GM21360 (cell line): ENCODE measurements at regions not wholly inside any gene's neighbourhood (a gene's known extent, or its start where the extent isn't known, plus 50 kb on each side); places are given as distances from the start of the nearest gene placed in this dataset.
"Not testable (repeated sequence)": the region's sequence is repeated elsewhere in the genome, so short reads cannot be mapped to it uniquely, and the experiment has no call there.

Source experiments
- ATAC-seq: cut with Tn5 transposase; IDR thresholded peaks from one replicate; pipeline ENCODE4 v1.9.1; 2021; ENCODE audit warnings: mild to moderate bottlenecking, moderate library complexity; ENCODE audit not compliant: unreplicated experiment

DNA sequence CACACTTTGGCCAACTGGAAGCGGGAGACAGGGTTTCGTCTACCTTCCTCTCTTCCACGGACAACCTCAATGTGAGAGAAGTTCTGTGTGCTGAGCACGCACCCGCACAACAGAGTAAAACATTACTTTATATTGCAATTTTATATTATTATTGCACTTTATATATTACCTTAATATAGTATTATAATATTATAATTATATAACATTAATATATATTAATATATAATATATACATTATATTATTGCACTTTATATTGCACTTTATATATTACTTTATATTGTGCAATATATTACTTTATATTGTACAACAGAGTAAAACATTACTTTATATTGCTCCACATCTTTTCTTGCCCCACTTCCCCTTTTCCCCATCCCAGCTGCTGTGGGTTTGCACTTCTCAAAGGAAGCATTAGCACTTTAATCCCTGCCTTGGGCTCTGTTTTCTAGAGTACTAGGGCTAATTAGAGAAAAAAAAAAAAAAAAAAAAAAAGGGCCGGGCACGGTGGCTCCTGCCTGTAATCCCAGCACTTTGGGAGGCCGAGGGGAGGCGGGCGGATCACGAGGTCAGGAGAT is 76.4 kb upstream of the SLC4A7 start:
- no peak for ATAC-seq

DNA sequence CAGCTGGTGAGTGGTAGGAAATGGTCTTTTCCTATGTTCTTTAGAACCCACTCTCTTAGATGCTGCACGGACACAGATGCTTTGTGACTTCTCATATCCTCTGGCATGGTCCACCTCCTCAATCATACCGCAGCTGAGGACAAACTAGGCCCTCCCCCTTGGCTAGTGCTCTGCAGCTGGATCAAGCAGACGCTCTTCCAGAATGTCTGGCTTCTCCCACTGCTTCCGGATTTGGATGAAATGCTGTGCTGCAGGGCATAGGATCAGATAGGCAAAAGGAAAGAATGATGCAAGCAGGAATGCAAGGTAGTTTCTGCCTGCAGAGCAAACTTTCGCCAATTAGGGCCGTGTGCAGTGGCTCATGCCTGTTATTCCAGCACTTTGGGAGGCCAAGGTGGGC is 75.7 kb upstream of the SLC4A7 start:
- ATAC-seq = no peak

- no peak for ATAC-seq
These were observed 75.2 kb upstream of the SLC4A7 start for GRCh38 chr3:27559381-27559780.

GRCh38 chr3:27557411-27557810 is 73.2 kb upstream of the SLC4A7 start:
- ATAC-seq = no peak

GRCh38 chr3:27556887-27557286 is 72.7 kb upstream of the SLC4A7 start:
- ATAC-seq = no peak

GRCh38 chr3:27554706-27555105 is 70.5 kb upstream of the SLC4A7 start:
- no peak for ATAC-seq

GRCh38 chr3:27553886-27554540 is 69.8 kb upstream of the SLC4A7 start:
- ATAC-seq = no peak

- ATAC-seq = not testable (repeated sequence)
These were observed 68.5 kb upstream of the SLC4A7 start for GRCh38 chr3:27552708-27553107.

DNA sequence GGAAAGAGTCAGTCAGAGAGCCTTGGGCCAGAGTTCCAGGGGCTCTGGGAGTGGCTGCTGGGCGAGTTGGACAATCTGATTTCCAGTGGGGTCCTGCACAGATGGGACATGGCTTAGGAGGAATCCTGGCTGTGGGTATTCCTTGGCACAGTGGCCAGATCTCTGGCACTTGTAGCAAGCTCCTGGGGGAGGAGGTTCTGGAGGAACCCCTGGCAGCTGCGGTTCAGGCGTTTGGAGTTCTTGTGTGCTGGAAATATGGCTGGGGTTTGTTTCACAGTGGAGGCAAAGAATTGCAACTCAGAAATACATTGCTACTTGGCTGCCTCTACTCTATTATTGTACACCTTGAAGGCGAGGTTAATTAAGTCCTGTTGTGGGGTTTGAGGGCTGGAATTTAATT is 67.2 kb upstream of the SLC4A7 start:
- ATAC-seq = not testable (repeated sequence)

GRCh38 chr3:27545061-27545460 is 60.9 kb upstream of the SLC4A7 start:
- ATAC-seq = no peak

- no peak for ATAC-seq
These were observed 60.2 kb upstream of the SLC4A7 start for GRCh38 chr3:27544372-27544865.

- ATAC-seq = no peak
These were observed 58.3 kb upstream of the SLC4A7 start for GRCh38 chr3:27542476-27542875.

DNA sequence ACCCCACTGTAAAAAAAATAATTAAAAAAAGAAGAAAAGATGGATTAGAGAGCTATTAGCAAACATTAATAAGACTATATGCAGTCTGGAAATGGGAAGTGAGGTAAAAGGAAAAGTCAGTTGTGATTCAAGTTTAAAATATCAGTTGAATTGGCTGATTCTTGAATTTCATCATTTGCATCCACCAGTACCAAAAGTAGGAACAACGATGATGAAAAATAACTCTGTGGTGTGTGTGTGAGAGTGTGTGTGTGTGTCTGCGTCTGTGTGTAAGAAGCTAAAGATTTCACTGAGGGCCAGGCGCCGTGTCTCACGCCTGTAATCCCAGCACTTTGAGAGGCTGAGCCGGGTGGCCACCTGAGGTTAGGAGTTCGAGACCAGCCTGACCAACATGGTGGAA is 56.0 kb upstream of the SLC4A7 start:
- ATAC-seq = no peak

GRCh38 chr3:27536491-27536890 is 52.3 kb upstream of the SLC4A7 start:
- ATAC-seq = no peak

DNA sequence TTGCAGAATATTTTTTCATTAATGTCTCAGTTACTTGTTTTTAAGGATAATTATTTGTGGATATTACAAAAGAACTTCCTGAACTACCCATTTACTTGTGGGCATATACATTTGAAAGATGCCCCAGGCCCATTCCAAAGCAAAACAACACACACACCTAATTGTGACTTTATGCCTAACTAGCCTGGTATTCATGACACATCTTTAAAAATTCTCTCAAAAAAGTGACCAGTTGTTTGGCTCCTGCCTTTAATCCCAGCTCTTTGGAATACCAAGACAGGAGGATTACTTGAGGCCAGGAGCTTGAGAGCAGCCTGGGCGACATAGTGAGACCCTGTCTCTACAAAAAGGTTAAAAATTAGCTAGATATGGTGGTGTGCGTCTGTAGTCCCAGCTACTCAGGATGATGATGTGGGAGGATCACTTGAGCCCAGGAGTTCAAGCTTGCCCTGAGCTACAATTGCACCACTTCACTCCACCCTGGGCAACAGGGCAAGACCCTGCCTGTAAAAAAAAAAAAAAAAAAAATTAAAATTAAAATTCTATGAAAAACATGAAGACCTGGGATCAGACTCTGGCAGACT is 51.7 kb upstream of the SLC4A7 start:
- no peak for ATAC-seq

DNA sequence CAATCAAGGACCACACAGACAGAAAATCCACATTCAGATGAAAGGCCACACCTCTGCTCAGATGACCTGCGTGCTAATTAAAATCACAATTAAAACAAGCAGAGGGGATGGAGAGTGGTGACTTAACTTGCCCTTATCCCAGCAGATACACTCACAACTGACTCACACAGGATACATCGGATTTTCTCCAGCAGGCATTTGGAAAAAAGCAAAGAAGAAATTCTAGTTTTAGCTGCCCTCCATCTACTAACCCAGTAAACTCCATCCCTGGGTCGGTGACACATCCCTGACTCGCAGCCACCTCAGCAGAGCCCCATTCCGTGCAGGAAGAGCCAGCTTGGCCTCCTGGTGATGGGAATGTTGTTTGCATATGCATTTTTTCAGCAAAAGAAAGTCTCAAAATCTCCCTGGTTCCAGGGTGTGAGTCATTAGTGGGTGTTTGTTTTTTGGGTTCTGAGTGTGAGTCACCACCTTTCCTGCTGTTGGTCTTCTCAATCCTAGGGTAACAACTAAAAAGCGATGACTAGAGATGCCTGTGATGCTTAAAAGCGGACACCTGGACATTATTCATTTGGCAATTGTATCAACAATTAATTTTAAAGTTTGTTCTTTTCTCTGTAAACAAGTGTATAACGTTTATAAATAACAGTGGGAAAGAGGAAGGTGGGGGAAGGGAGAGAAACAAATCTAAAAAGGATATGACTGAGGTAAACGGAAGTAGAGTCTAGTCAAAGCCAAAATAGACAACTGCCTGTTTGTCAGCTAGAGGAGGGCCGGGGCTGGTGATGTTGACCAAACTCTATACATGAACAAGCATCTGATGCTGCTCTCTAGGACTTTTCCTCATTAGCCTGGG is 49.8 kb upstream of the SLC4A7 start:
- no peak for ATAC-seq
